ENCODE measurements at regions not wholly inside any gene's neighbourhood (a gene's known extent, or its start where the extent isn't known, plus 50 kb on each side); places are given as distances from the start of the nearest gene placed in this dataset.

- TF ChIP-seq, protein P1, sequence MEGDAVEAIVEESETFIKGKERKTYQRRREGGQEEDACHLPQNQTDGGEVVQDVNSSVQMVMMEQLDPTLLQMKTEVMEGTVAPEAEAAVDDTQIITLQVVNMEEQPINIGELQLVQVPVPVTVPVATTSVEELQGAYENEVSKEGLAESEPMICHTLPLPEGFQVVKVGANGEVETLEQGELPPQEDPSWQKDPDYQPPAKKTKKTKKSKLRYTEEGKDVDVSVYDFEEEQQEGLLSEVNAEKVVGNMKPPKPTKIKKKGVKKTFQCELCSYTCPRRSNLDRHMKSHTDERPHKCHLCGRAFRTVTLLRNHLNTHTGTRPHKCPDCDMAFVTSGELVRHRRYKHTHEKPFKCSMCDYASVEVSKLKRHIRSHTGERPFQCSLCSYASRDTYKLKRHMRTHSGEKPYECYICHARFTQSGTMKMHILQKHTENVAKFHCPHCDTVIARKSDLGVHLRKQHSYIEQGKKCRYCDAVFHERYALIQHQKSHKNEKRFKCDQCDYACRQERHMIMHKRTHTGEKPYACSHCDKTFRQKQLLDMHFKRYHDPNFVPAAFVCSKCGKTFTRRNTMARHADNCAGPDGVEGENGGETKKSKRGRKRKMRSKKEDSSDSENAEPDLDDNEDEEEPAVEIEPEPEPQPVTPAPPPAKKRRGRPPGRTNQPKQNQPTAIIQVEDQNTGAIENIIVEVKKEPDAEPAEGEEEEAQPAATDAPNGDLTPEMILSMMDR (IDR thresholded peaks at IDR 0.05; ENCODE audit: unreplicated experiment in 3 of 3) = peak; percentile 81 to 98 (median 89)
- Mint-ChIP-seq H3K36me3 (ENCODE audit: low read depth) (no peaks in the 10 kb centered on the region), H3K27me3 (ENCODE audit: low read depth) (no peaks in the 10 kb centered on the region), H3K4me1 (peaks cover 2% of the 10 kb centered on the region), H3K9me3 (no peaks in the 10 kb centered on the region), H3K4me3 (no peak overlapping the region), H3K27ac (no peak overlapping the region)
These were observed 945.0 kb upstream of the CRIM1 start for GRCh38 chr2:35410431-35411061.

- no peak overlapping the region for H3K27ac Mint-ChIP-seq
- no peaks in the 10 kb centered on the region for H3K27me3 Mint-ChIP-seq (ENCODE audit: low read depth)
- no peaks in the 10 kb centered on the region for H3K36me3 Mint-ChIP-seq (ENCODE audit: low read depth)
- TF ChIP-seq, protein P1 (IDR thresholded peaks at IDR 0.05; ENCODE audit: unreplicated experiment in 3 of 3) = no peak
- no peak overlapping the region for H3K4me3 Mint-ChIP-seq
- no peaks in the 10 kb centered on the region for H3K4me1 Mint-ChIP-seq
- H3K9me3 Mint-ChIP-seq = no peaks in the 10 kb centered on the region
These were observed 945.8 kb upstream of the CRIM1 start for GRCh38 chr2:35409762-35410161.

GRCh38 chr2:35408320-35408719 lies 947.3 kb upstream of the CRIM1 start:
- Mint-ChIP-seq H3K9me3 (no peaks in the 10 kb centered on the region), H3K27me3 (ENCODE audit: low read depth) (no peaks in the 10 kb centered on the region), H3K4me1 (no peaks in the 10 kb centered on the region), H3K27ac (no peak overlapping the region), H3K4me3 (no peak overlapping the region), H3K36me3 (ENCODE audit: low read depth) (no peaks in the 10 kb centered on the region)
- TF ChIP-seq, protein P1 (IDR thresholded peaks at IDR 0.05; ENCODE audit: unreplicated experiment in 3 of 3) = no peak

- TF ChIP-seq, protein P1 (IDR thresholded peaks at IDR 0.05; ENCODE audit: unreplicated experiment in 3 of 3) = no peak
- no peak overlapping the region for H3K27ac Mint-ChIP-seq
- H3K4me3 Mint-ChIP-seq = no peak overlapping the region
- no peaks in the 10 kb centered on the region for H3K9me3 Mint-ChIP-seq
- no peaks in the 10 kb centered on the region for H3K36me3 Mint-ChIP-seq (ENCODE audit: low read depth)
- H3K4me1 Mint-ChIP-seq = no peaks in the 10 kb centered on the region
- no peaks in the 10 kb centered on the region for H3K27me3 Mint-ChIP-seq (ENCODE audit: low read depth)
These were observed 963.7 kb upstream of the CRIM1 start for GRCh38 chr2:35391736-35392442.

GRCh38 chr2:35378791-35379190 lies 976.8 kb upstream of the CRIM1 start:
- H3K27me3 Mint-ChIP-seq (ENCODE audit: low read depth) = no peaks in the 10 kb centered on the region
- no peaks in the 10 kb centered on the region for H3K36me3 Mint-ChIP-seq (ENCODE audit: low read depth)
- no peak overlapping the region for H3K27ac Mint-ChIP-seq
- TF ChIP-seq, protein P1 (IDR thresholded peaks at IDR 0.05; ENCODE audit: unreplicated experiment in 3 of 3) = no peak
- no peaks in the 10 kb centered on the region for H3K4me1 Mint-ChIP-seq
- no peak overlapping the region for H3K4me3 Mint-ChIP-seq
- H3K9me3 Mint-ChIP-seq = peaks cover under 1% of the 10 kb centered on the region

GRCh38 chr2:35374845-35375244 lies 980.7 kb upstream of the CRIM1 start:
- no peaks in the 10 kb centered on the region for H3K36me3 Mint-ChIP-seq (ENCODE audit: low read depth)
- peaks cover 3% of the 10 kb centered on the region for H3K9me3 Mint-ChIP-seq
- TF ChIP-seq, protein P1 (IDR thresholded peaks at IDR 0.05; ENCODE audit: unreplicated experiment in 3 of 3) = no peak
- no peaks in the 10 kb centered on the region for H3K27me3 Mint-ChIP-seq (ENCODE audit: low read depth)
- H3K4me1 Mint-ChIP-seq = no peaks in the 10 kb centered on the region
- no peak overlapping the region for H3K4me3 Mint-ChIP-seq
- no peak overlapping the region for H3K27ac Mint-ChIP-seq

All from nephron (organoid).